ENCODE measurements at regions not wholly inside any gene's neighbourhood (a gene's known extent, or its start where the extent isn't known, plus 50 kb on each side); places are given as distances from the start of the nearest gene placed in this dataset.

GRCh38 chr5:92942762-92943161, 638.3 kb downstream of the NR2F1-AS1 start (continued):
- TF ChIP-seq, protein P1, sequence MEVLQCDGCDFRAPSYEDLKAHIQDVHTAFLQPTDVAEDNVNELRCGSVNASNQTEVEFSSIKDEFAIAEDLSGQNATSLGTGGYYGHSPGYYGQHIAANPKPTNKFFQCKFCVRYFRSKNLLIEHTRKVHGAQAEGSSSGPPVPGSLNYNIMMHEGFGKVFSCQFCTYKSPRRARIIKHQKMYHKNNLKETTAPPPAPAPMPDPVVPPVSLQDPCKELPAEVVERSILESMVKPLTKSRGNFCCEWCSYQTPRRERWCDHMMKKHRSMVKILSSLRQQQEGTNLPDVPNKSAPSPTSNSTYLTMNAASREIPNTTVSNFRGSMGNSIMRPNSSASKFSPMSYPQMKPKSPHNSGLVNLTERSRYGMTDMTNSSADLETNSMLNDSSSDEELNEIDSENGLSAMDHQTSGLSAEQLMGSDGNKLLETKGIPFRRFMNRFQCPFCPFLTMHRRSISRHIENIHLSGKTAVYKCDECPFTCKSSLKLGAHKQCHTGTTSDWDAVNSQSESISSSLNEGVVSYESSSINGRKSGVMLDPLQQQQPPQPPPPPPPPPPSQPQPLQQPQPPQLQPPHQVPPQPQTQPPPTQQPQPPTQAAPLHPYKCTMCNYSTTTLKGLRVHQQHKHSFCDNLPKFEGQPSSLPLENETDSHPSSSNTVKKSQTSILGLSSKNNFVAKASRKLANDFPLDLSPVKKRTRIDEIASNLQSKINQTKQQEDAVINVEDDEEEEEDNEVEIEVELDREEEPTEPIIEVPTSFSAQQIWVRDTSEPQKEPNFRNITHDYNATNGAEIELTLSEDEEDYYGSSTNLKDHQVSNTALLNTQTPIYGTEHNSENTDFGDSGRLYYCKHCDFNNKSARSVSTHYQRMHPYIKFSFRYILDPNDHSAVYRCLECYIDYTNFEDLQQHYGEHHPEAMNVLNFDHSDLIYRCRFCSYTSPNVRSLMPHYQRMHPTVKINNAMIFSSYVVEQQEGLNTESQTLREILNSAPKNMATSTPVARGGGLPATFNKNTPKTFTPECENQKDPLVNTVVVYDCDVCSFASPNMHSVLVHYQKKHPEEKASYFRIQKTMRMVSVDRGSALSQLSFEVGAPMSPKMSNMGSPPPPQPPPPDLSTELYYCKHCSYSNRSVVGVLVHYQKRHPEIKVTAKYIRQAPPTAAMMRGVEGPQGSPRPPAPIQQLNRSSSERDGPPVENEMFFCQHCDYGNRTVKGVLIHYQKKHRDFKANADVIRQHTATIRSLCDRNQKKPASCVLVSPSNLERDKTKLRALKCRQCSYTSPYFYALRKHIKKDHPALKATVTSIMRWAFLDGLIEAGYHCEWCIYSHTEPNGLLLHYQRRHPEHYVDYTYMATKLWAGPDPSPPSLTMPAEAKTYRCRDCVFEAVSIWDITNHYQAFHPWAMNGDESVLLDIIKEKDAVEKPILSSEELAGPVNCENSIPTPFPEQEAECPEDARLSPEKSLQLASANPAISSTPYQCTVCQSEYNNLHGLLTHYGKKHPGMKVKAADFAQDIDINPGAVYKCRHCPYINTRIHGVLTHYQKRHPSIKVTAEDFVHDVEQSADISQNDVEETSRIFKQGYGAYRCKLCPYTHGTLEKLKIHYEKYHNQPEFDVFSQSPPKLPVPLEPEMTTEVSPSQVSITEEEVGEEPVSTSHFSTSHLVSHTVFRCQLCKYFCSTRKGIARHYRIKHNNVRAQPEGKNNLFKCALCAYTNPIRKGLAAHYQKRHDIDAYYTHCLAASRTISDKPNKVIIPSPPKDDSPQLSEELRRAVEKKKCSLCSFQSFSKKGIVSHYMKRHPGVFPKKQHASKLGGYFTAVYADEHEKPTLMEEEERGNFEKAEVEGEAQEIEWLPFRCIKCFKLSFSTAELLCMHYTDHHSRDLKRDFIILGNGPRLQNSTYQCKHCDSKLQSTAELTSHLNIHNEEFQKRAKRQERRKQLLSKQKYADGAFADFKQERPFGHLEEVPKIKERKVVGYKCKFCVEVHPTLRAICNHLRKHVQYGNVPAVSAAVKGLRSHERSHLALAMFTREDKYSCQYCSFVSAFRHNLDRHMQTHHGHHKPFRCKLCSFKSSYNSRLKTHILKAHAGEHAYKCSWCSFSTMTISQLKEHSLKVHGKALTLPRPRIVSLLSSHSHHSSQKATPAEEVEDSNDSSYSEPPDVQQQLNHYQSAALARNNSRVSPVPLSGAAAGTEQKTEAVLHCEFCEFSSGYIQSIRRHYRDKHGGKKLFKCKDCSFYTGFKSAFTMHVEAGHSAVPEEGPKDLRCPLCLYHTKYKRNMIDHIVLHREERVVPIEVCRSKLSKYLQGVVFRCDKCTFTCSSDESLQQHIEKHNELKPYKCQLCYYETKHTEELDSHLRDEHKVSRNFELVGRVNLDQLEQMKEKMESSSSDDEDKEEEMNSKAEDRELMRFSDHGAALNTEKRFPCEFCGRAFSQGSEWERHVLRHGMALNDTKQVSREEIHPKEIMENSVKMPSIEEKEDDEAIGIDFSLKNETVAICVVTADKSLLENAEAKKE (CRISPR knock-in tag; IDR thresholded peaks at IDR 0.05): no peak

GRCh38 chr5:92941806-92942205, 639.2 kb downstream of the NR2F1-AS1 start:
- no peaks in the 10 kb centered on the region for H3K9me3 Mint-ChIP-seq
- no peaks in the 10 kb centered on the region for H3K27me3 Mint-ChIP-seq (ENCODE audit: insufficient read depth, low read depth, poor library complexity)
- Histone ChIP-seq H3K4me3 (no peak overlapping the region), H3K27ac (ENCODE audit: low read depth) (no peak overlapping the region), H3K79me2 (replicated peaks; ENCODE audit: insufficient read depth) (no peaks in the 10 kb centered on the region), H3K36me3 (ENCODE audit: insufficient read depth) (no peaks in the 10 kb centered on the region), H2AFZ (0 out of 2 replicates have a peak overlapping the region, but pooled peaks have one; percentile 40), H4K20me1 (replicated peaks; ENCODE audit: insufficient read depth) (no peaks in the 10 kb centered on the region), H3F3A (replicated peaks; ENCODE audit: low read depth) (no peaks in the 10 kb centered on the region), H3K4me1 (ENCODE audit: insufficient read depth) (no peaks in the 10 kb centered on the region), H3K27me3 (ENCODE audit: insufficient read depth) (no peaks in the 10 kb centered on the region), H3K4me2 (no peak overlapping the region), H3K9me2 (ENCODE audit: insufficient read depth) (no peaks in the 10 kb centered on the region)
- H3K27ac Mint-ChIP-seq: no peak overlapping the region
- peaks cover 9% of the 10 kb centered on the region; the same call in 2 of the 3 replicates for H3K4me1 Mint-ChIP-seq
- DNase-seq (ENCODE audit: low spot score): no peak
- H3K4me3 Mint-ChIP-seq: no peak overlapping the region
- H3K36me3 Mint-ChIP-seq (ENCODE audit: low read depth): no peaks in the 10 kb centered on the region
- no peak for ATAC-seq
- TF ChIP-seq CREB1 (CRISPR knock-in tag; IDR thresholded peaks at IDR 0.05; ENCODE audit: low read depth): no peak
- TF ChIP-seq EZH2phosphoT487 (IDR thresholded peaks at IDR 0.05; ENCODE audit: unreplicated experiment): no peak
- no peak for TF ChIP-seq JUNB (IDR thresholded peaks at IDR 0.05; ENCODE audit: unreplicated experiment)
- no peak for TF ChIP-seq NANOG (IDR thresholded peaks at IDR 0.05; ENCODE audit: borderline replicate concordance)
- TF ChIP-seq, protein P2, sequence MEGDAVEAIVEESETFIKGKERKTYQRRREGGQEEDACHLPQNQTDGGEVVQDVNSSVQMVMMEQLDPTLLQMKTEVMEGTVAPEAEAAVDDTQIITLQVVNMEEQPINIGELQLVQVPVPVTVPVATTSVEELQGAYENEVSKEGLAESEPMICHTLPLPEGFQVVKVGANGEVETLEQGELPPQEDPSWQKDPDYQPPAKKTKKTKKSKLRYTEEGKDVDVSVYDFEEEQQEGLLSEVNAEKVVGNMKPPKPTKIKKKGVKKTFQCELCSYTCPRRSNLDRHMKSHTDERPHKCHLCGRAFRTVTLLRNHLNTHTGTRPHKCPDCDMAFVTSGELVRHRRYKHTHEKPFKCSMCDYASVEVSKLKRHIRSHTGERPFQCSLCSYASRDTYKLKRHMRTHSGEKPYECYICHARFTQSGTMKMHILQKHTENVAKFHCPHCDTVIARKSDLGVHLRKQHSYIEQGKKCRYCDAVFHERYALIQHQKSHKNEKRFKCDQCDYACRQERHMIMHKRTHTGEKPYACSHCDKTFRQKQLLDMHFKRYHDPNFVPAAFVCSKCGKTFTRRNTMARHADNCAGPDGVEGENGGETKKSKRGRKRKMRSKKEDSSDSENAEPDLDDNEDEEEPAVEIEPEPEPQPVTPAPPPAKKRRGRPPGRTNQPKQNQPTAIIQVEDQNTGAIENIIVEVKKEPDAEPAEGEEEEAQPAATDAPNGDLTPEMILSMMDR (conservative IDR thresholded peaks at IDR 0.05; ENCODE audit: low read depth in 2 of 2): no peak
- TF ChIP-seq, protein P1 (CRISPR knock-in tag; IDR thresholded peaks at IDR 0.05): no peak
- no peak for TF ChIP-seq POLR2AphosphoS5 (IDR thresholded peaks at IDR 0.05; ENCODE audit: low read depth)
- TF ChIP-seq ZNF331 (CRISPR knock-in tag; IDR thresholded peaks at IDR 0.05; ENCODE audit: low read depth): no peak
- no peak for TF ChIP-seq ZNF114 (CRISPR knock-in tag; IDR thresholded peaks at IDR 0.05)

Measured in GM23338 (cell line).